Aorta (tissue), 5 donors: ENCODE measurements at regions not wholly inside any gene's neighbourhood (a gene's known extent, or its start where the extent isn't known, plus 50 kb on each side); places are given as distances from the start of the nearest gene placed in this dataset.

Experiments
- ATAC-seq: fragments of 200-7000 bp; cut with Tn5 transposase; one replicate; pipeline ENCODE4 v1.9.1; 2022; ENCODE audit warnings: moderate library complexity; ENCODE audit not compliant: low FRiP score
- DNase-seq, 2 donors: peaks; one replicate each; pipeline ENCODE4 v3.0.0-alpha.2; 2020
- H3K27ac ChIP-seq, 2 donors: one replicate each; pipeline ENCODE4 v1.5.1; 2013; ENCODE audit warnings: low read length in 2 of 2, mild to moderate bottlenecking in 2 of 2, moderate library complexity in 2 of 2, control low read depth in 1 of 2, inconsistent platforms in 1 of 2, low read depth in 1 of 2
- H3K27me3 ChIP-seq, 2 donors: one replicate each; pipeline ENCODE4 v1.6.1; 2013; ENCODE audit warnings: control low read depth in 1 of 2, low read length in 1 of 2, mild to moderate bottlenecking in 1 of 2, moderate library complexity in 1 of 2; ENCODE audit not compliant: insufficient read depth in 2 of 2, control insufficient read depth in 1 of 2
- H3K36me3 ChIP-seq, 2 donors: one replicate each; pipeline ENCODE4 v1.6.1; 2013; ENCODE audit warnings: control low read depth in 1 of 2, low read length in 1 of 2, mild to moderate bottlenecking in 1 of 2; ENCODE audit not compliant: insufficient read depth in 2 of 2, control insufficient read depth in 1 of 2
- H3K4me1 ChIP-seq, 2 donors: one replicate each; pipeline ENCODE4 v1.6.1; 2013; ENCODE audit warnings: low read length in 2 of 2, control low read depth in 1 of 2, mild to moderate bottlenecking in 1 of 2, moderate library complexity in 1 of 2; ENCODE audit not compliant: insufficient read depth in 2 of 2, control insufficient read depth in 1 of 2
- H3K4me3 ChIP-seq, 2 donors: one replicate each; pipeline ENCODE4 v1.5.1; 2013; ENCODE audit warnings: low read length in 2 of 2, control low read depth in 1 of 2, mild to moderate bottlenecking in 1 of 2
- H3K9me3 ChIP-seq: one replicate; pipeline ENCODE4 v1.6.1; 2013; ENCODE audit warnings: mild to moderate bottlenecking, low read length; ENCODE audit not compliant: control insufficient read depth
- WGBS, 2 donors: extraction: QIAGEN DNeasy Blood & Tissue Kit; methylation state at CpG; one replicate each; pipeline ENCODE4 v1.1.7; 2013; 5-methylcytosine and 5-hydroxymethylcytosine counted together
- intact Hi-C, 2 donors: fragments of 100-400 bp; cut with DNase I; formaldehyde crosslinking; loops; one replicate each; pipeline versions ENCODE4 v1.14.2 to v1.15.0; 2022
- donor health status: healthy with polysubstance abuse.
- donor health status: Bipolar disorder and iron deficiency.
- donor health status: DM: no; HTN: no; CAD: no.
- donor health status: DM: no; HTN: no; CAD: no.
- donor health status: DM: yes; HTN: yes; CAD: no.

GRCh38 chr7:25296086-25296485 lies 67.8 kb upstream of the NPVF start:
- DNase-seq: no peak
- Histone ChIP-seq H3K9me3 (no peaks in the 10 kb centered on the region), H3K4me3 (no peak overlapping the region), H3K27me3 (no peaks in the 10 kb centered on the region), H3K4me1 (no peaks in the 10 kb centered on the region), H3K36me3 (no peaks in the 10 kb centered on the region), H3K27ac (no peak overlapping the region)
- WGBS, 2 donors: 98 to 100% methylated on average over 3 of the region's 3 CpGs
- intact Hi-C loops: no loop called here
- ATAC-seq: no peak

GRCh38 chr7:25297278-25297677 lies 69.0 kb upstream of the NPVF start:
- Histone ChIP-seq H3K27me3 (no peaks in the 10 kb centered on the region), H3K4me1 (no peaks in the 10 kb centered on the region), H3K4me3 (no peak overlapping the region), H3K27ac (no peak overlapping the region), H3K36me3 (no peaks in the 10 kb centered on the region), H3K9me3 (no peaks in the 10 kb centered on the region)
- DNase-seq: no peak
- ATAC-seq: no peak
- intact Hi-C loops: no loop called here
- 80% methylated on average over 1 of the region's 1 CpG for WGBS, 2 donors

GRCh38 chr7:25303281-25304181 lies 75.2 kb upstream of the NPVF start:
- no peaks in the 10 kb centered on the region for H3K27me3 ChIP-seq
- no peak overlapping the region for H3K4me3 ChIP-seq
- DNase-seq (no peak), ATAC-seq (no peak)
- WGBS, 2 donors: 65 to 68% methylated on average over 3 of the region's 3 CpGs
- H3K4me1 ChIP-seq: peaks cover 0 to 2% of the 10 kb centered on the region in 2 donors
- no peak overlapping the region for H3K27ac ChIP-seq
- no peaks in the 10 kb centered on the region for H3K9me3 ChIP-seq
- intact Hi-C loops: no loop called here
- H3K36me3 ChIP-seq: no peaks in the 10 kb centered on the region

GRCh38 chr7:25304691-25305090 lies 76.4 kb upstream of the NPVF start:
- peaks cover 0 to 2% of the 10 kb centered on the region in 2 donors for H3K4me1 ChIP-seq
- 89 to 93% methylated on average over 4 of the region's 4 CpGs for WGBS, 2 donors
- ATAC-seq: no peak

GRCh38 chr7:25305831-25306230 lies 77.5 kb upstream of the NPVF start:
- Histone ChIP-seq H3K27me3 (no peaks in the 10 kb centered on the region), H3K27ac (no peak overlapping the region), H3K36me3 (no peaks in the 10 kb centered on the region), H3K9me3 (no peaks in the 10 kb centered on the region), H3K4me1 (peaks cover 0 to 2% of the 10 kb centered on the region in 2 donors), H3K4me3 (no peak overlapping the region)
- no peak for ATAC-seq
- intact Hi-C loops: no loop called here
- no peak for DNase-seq
- WGBS, 2 donors: 93 to 97% methylated on average over 1 of the region's 1 CpG

More at GRCh38 chr7:25304691-25305090, 76.4 kb upstream of the NPVF start:
- no peaks in the 10 kb centered on the region for H3K27me3 ChIP-seq
- H3K4me3 ChIP-seq: no peak overlapping the region
- H3K9me3 ChIP-seq: no peaks in the 10 kb centered on the region
- no peaks in the 10 kb centered on the region for H3K36me3 ChIP-seq
- DNase-seq: no peak
- intact Hi-C loops: no loop called here
- H3K27ac ChIP-seq: no peak overlapping the region

- Histone ChIP-seq H3K9me3 (no peaks in the 10 kb centered on the region), H3K4me1 (peaks cover 0 to 2% of the 10 kb centered on the region in 2 donors), H3K27ac (no peak overlapping the region), H3K27me3 (no peaks in the 10 kb centered on the region), H3K4me3 (no peak overlapping the region), H3K36me3 (no peaks in the 10 kb centered on the region)
- DNase-seq (no peak), ATAC-seq (no peak)
- intact Hi-C loops: no loop called here
- 97 to 100% methylated on average over 1 of the region's 1 CpG for WGBS, 2 donors
These were observed 79.3 kb upstream of the NPVF start for GRCh38 chr7:25307624-25308023.

- peaks cover 0 to 2% of the 10 kb centered on the region in 2 donors for H3K4me1 ChIP-seq
- intact Hi-C loops: no loop called here
- H3K4me3 ChIP-seq: no peak overlapping the region
- WGBS, 2 donors: 93 to 94% methylated on average over 4 of the region's 4 CpGs
- no peaks in the 10 kb centered on the region for H3K36me3 ChIP-seq
- H3K27ac ChIP-seq: no peak overlapping the region
- ATAC-seq (no peak), DNase-seq (no peak)
- H3K27me3 ChIP-seq: no peaks in the 10 kb centered on the region
- H3K9me3 ChIP-seq: no peaks in the 10 kb centered on the region
These were observed 80.0 kb upstream of the NPVF start for GRCh38 chr7:25308246-25308645.

GRCh38 chr7:25308906-25309705 lies 80.8 kb upstream of the NPVF start:
- 85 to 89% methylated on average over 6 of the region's 6 CpGs for WGBS, 2 donors
- Histone ChIP-seq H3K4me3 (no peak overlapping the region), H3K27ac (no peak overlapping the region), H3K9me3 (no peaks in the 10 kb centered on the region), H3K27me3 (no peaks in the 10 kb centered on the region), H3K4me1 (no peaks in the 10 kb centered on the region), H3K36me3 (no peaks in the 10 kb centered on the region)
- DNase-seq (no peak), ATAC-seq (no peak)
- intact Hi-C loops: no loop called here
